Activated T-cell treated with anti-CD3 and anti-CD28 coated beads, Interleukin-2, amount 50 U/mL, for 1 hour (primary cell): ENCODE measurements at regions not wholly inside any gene's neighbourhood (a gene's known extent, or its start where the extent isn't known, plus 50 kb on each side); places are given as distances from the start of the nearest gene placed in this dataset.
"Not testable (repeated sequence)": the region's sequence is repeated elsewhere in the genome, so short reads cannot be mapped to it uniquely, and the experiment has no call there.

Experiments used
- DNase-seq: peaks from one replicate; pipeline ENCODE4 v3.0.0-alpha.2; 2020

GRCh38 chr21:28699186-28699585, 293.5 kb downstream of the LTN1 start:
- DNase-seq = no peak

- no peak for DNase-seq
Measured at GRCh38 chr21:28696844-28697410, 295.8 kb downstream of the LTN1 start.

- no peak for DNase-seq
Measured at GRCh38 chr21:28693476-28693875, 299.2 kb downstream of the LTN1 start.

- no peak for DNase-seq
Measured at GRCh38 chr21:28690196-28690595, 302.5 kb downstream of the LTN1 start.

- no peak for DNase-seq
Measured at GRCh38 chr21:28688381-28688780, 304.3 kb downstream of the LTN1 start.

- DNase-seq = no peak
Measured at GRCh38 chr21:28687586-28687985, 305.1 kb downstream of the LTN1 start.

- no peak for DNase-seq
Measured at GRCh38 chr21:28683982-28684752, 308.5 kb downstream of the LTN1 start.

GRCh38 chr21:28682884-28683283, 309.8 kb downstream of the LTN1 start:
- DNase-seq = not testable (repeated sequence)

- not testable (repeated sequence) for DNase-seq
Measured at GRCh38 chr21:28677096-28677495, 315.6 kb downstream of the LTN1 start.

GRCh38 chr21:28675331-28676041, 317.2 kb downstream of the LTN1 start:
- DNase-seq = no peak

- DNase-seq = no peak
Measured at GRCh38 chr21:28674763-28675162, 317.9 kb downstream of the LTN1 start.

GRCh38 chr21:28671549-28672195, 321.0 kb downstream of the LTN1 start:
- no peak for DNase-seq

GRCh38 chr21:28669971-28670653, 322.6 kb downstream of the LTN1 start:
- DNase-seq = no peak

GRCh38 chr21:28669321-28669720, 323.4 kb downstream of the LTN1 start:
- DNase-seq = no peak

- no peak for DNase-seq
Measured at GRCh38 chr21:28663754-28664153, 328.9 kb downstream of the LTN1 start.

GRCh38 chr21:28663111-28663693, 329.5 kb downstream of the LTN1 start:
- no peak for DNase-seq

- DNase-seq = no peak
Measured at GRCh38 chr21:28657566-28657965, 335.1 kb downstream of the LTN1 start.

- DNase-seq = no peak
Measured at GRCh38 chr21:28655471-28655870, 337.2 kb downstream of the LTN1 start.

- no peak for DNase-seq
Measured at GRCh38 chr21:28654406-28654805, 338.3 kb downstream of the LTN1 start.

- DNase-seq = no peak
Measured at GRCh38 chr21:28644762-28645161, 347.9 kb downstream of the LTN1 start.

GRCh38 chr21:28642891-28643290, 349.8 kb downstream of the LTN1 start:
- DNase-seq = no peak

GRCh38 chr21:28641731-28642130, 350.9 kb downstream of the LTN1 start:
- no peak for DNase-seq

- DNase-seq = no peak
Measured at GRCh38 chr21:28640326-28640725, 352.4 kb downstream of the LTN1 start.
